GM19455 (cell line): ENCODE measurements at regions not wholly inside any gene's neighbourhood (a gene's known extent, or its start where the extent isn't known, plus 50 kb on each side); places are given as distances from the start of the nearest gene placed in this dataset.
"Not testable (repeated sequence)": the region's sequence is repeated elsewhere in the genome, so short reads cannot be mapped to it uniquely, and the experiment has no call there.

ENCODE experiments used
- ATAC-seq: cut with Tn5 transposase; IDR thresholded peaks from one replicate; pipeline ENCODE4 v1.9.1; 2021; ENCODE audit not compliant: unreplicated experiment

GRCh38 chrY:24517340-24517739 lies 100.5 kb upstream of the BPY2B start:
- not testable (repeated sequence) for ATAC-seq

GRCh38 chrY:24521686-24522085 lies 96.1 kb upstream of the BPY2B start:
- ATAC-seq, result peak; percentile 96

- ATAC-seq, result not testable (repeated sequence)
These were observed 80.4 kb upstream of the BPY2B start for GRCh38 chrY:24537247-24537970.

DNA sequence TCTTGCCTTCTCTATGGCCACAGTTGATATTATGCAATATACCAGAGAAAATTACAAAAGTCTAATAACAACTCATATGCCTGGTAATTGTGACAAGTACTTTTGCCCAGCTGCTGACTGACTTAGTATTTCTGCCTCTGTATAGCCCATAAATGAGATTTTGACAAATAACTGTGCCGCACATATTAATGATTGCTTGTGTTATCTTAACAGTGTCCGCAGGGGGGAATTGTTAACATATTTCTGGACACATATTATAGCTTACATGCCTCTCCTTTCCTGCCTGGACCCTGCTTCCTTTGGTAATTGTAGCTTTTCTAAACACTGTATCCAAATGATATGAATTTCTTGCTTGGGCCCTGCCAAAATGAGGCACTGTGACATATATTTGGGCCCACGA lies 69.0 kb upstream of the BPY2B start:
- not testable (repeated sequence) for ATAC-seq

- not testable (repeated sequence) for ATAC-seq
These were observed 56.4 kb upstream of the BPY2B start for GRCh38 chrY:24561422-24561821.
